Transverse colon (tissue), 4 donors: ENCODE measurements at regions not wholly inside any gene's neighbourhood (a gene's known extent, or its start where the extent isn't known, plus 50 kb on each side); places are given as distances from the start of the nearest gene placed in this dataset.

Source experiments
- DNase-seq: peaks from one replicate; pipeline ENCODE4 v3.0.0-alpha.2; 2019
- H3K27ac ChIP-seq, 4 donors: fragments of 200-600 bp; sonication (generic); 2 replicates each; pipeline ENCODE4 v1.5.1; 2016 to 2018; ENCODE audit warnings: inconsistent platforms in 4 of 4
- H3K27me3 ChIP-seq: fragments of 200-600 bp; sonication (generic); 2 replicates; pipeline ENCODE4 v1.5.1; 2017; ENCODE audit warnings: inconsistent platforms
- H3K36me3 ChIP-seq, 4 donors: fragments of 200-600 bp; sonication (generic); 2 replicates each; pipeline ENCODE4 v1.5.1; 2017 to 2019; ENCODE audit warnings: inconsistent platforms in 4 of 4
- H3K4me1 ChIP-seq, 4 donors: fragments of 200-600 bp; sonication (generic); 2 replicates each; pipeline ENCODE4 v1.5.1; 2017 to 2020; ENCODE audit warnings: inconsistent platforms in 4 of 4
- H3K4me3 ChIP-seq, 4 donors: fragments of 200-600 bp; sonication (generic); 1 replicate in 1 of 4; 2 replicates in 3 of 4; pipeline versions ENCODE4 v1.5.1 to v1.6.1; 2017 to 2019; ENCODE audit warnings: inconsistent platforms in 4 of 4
- H3K9me3 ChIP-seq, 2 donors: fragments of 200-600 bp; sonication (generic); 2 replicates each; pipeline ENCODE4 v1.5.1; 2017 to 2019; ENCODE audit warnings: inconsistent platforms in 2 of 2
- CTCF ChIP-seq, 5 experiments: fragments of 200-600 bp in 3 of 5; fragments of 450-650 bp in 2 of 5; sonication (generic) in 3 of 5; IDR thresholded peaks; 1 replicate in 2 of 5; 2 replicates in 3 of 5; pipeline ENCODE4 v1.5.1; 2016 to 2017; ENCODE audit warnings: antibody characterized with exemption in 5 of 5, inconsistent platforms in 3 of 5, mild to moderate bottlenecking in 2 of 5, moderate library complexity in 1 of 5
- EP300 ChIP-seq: sonication (generic); formaldehyde crosslinking; IDR thresholded peaks from one replicate; pipeline ENCODE4 v1.6.1; 2017; ENCODE audit warnings: antibody characterized with exemption, low read depth
- POLR2A ChIP-seq: fragments of 450-650 bp; IDR thresholded peaks from one replicate; pipeline ENCODE4 v1.6.1; 2016; ENCODE audit warnings: antibody characterized with exemption, mild to moderate bottlenecking, moderate library complexity
- POLR2AphosphoS5 ChIP-seq, 3 donors: sonication (generic); formaldehyde crosslinking; IDR thresholded peaks; one replicate each; pipeline ENCODE4 v1.6.1; 2016; ENCODE audit warnings: antibody characterized with exemption in 3 of 3
- WGBS, 2 donors: methylation state at CpG; one replicate each; pipeline ENCODE4 v1.1.5; 2018; ENCODE audit warnings: low coverage in 1 of 2; 5-methylcytosine and 5-hydroxymethylcytosine counted together
- in situ Hi-C, 4 donors: fragments of 200-750 bp; cut with MboI; loops; one replicate each; pipeline versions ENCODE4 v1.15.0 to v1.15.1; 2017; ENCODE audit warnings: low sequenced_read_pairs in 3 of 4, low pct_ligation_motif_present in 1 of 4, low pct_unique_long_range_greater_than_20kb in 1 of 4
- intact Hi-C: fragments of 100-400 bp; cut with DNase I; formaldehyde crosslinking; loops from one replicate; pipeline ENCODE4 v1.15.1; 2023; ENCODE audit warnings: low total_unique reads

GRCh38 chr9:88053856-88054501, 79.6 kb upstream of the CDK20 start:
- Histone ChIP-seq H3K27ac (no peak overlapping the region), H3K27me3 (no peaks in the 10 kb centered on the region), H3K36me3 (no peaks in the 10 kb centered on the region), H3K4me1 (no peaks in the 10 kb centered on the region), H3K9me3 (no peaks in the 10 kb centered on the region), H3K4me3 (no peak overlapping the region)
- in situ Hi-C loops (loop anchor here in 1 of 4 donors (25.0 kb wide), 1 partner anchor 92 kb away; the partner anchor contains the start of gene CDK20), intact Hi-C loops (no loop called here)
- TF ChIP-seq EP300 (no peak), POLR2A (no peak), POLR2AphosphoS5 (IDR thresholded peaks at IDR 0.05) (no peak)
- WGBS, 2 donors: 97 to 100% methylated on average over 1 to 9 of the region's 9 CpGs
- DNase-seq: no peak

DNA sequence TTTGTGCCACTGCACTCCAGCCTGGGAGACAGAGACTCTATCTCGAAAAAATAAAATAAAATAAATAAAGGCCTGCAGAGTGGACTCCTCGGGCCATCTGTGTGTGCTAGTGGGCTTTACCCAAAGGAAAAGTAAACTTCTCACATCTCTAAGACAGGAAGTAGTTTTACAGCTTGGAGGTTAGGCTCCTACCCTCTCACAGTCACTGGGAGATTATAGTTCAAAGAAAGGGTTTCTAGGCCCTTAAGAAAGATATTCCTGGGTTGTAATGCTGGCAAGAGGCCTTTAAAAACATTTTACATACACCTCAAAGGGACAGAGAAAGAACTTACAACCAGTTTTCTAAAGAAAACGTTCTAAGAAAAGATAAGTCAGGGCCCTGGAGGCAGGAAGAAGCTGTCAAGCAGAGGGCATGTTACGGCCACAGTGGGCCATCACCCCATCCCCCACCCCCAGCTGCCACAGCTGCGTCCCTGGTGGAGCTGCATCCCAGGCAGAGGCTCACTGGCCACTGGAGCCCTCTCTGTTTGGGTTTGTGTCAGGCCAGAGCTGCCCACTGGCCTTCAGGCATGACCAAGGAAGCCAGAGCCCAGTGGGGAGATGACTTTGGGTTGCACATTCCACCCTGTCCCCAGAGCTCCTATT, 78.1 kb upstream of the CDK20 start:
- Histone ChIP-seq H3K9me3 (no peaks in the 10 kb centered on the region), H3K4me1 (no peaks in the 10 kb centered on the region), H3K27me3 (no peaks in the 10 kb centered on the region), H3K27ac (no peak overlapping the region), H3K36me3 (no peaks in the 10 kb centered on the region), H3K4me3 (no peak overlapping the region)
- no peak for DNase-seq
- in situ Hi-C loops: loop anchor here in 1 of 4 donors (25.0 kb wide), 1 partner anchor 90 kb away; the partner anchor contains the start of gene CDK20
- TF ChIP-seq CTCF (IDR thresholded peaks at IDR 0.05) (no peak), POLR2AphosphoS5 (IDR thresholded peaks at IDR 0.05) (no peak), EP300 (no peak), POLR2A (no peak)
- 59 to 65% methylated on average over 2 to 5 of the region's 5 CpGs for WGBS, 2 donors
- intact Hi-C loops: no loop called here

DNA sequence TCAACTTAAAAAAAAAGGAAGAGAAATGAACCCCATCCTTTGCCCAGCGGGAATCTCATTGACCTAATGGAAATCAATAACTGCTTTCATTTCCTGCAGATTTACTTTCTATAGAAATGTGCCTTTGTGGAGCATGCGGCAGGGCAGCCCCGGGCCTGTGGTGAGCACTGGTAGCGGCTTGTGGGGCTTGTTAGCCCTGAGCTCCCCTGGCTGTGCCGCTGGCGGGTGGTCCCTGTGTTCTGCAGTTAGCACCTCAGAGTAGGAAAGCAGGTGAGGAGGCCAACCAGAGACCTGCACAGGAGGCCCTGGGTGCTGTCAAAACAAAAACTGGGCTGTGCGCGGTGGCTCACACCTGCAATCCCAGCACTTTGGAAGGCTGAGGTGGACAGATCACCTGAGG, 76.8 kb upstream of the CDK20 start:
- Histone ChIP-seq H3K9me3 (no peaks in the 10 kb centered on the region), H3K4me3 (no peak overlapping the region), H3K36me3 (no peaks in the 10 kb centered on the region), H3K27ac (no peak overlapping the region), H3K27me3 (no peaks in the 10 kb centered on the region), H3K4me1 (no peaks in the 10 kb centered on the region)
- intact Hi-C loops: no loop called here
- no peak for TF ChIP-seq POLR2A
- no peak for TF ChIP-seq POLR2AphosphoS5 (IDR thresholded peaks at IDR 0.05)
- TF ChIP-seq CTCF (IDR thresholded peaks at IDR 0.05): no peak
- TF ChIP-seq EP300: no peak
- WGBS, 2 donors: 83 to 100% methylated on average over 1 to 8 of the region's 8 CpGs
- no peak for DNase-seq
- in situ Hi-C loops: loop anchor here in 1 of 4 donors (25.0 kb wide), 1 partner anchor 89 kb away; the partner anchor contains the start of gene CDK20

- no peaks in the 10 kb centered on the region for H3K4me1 ChIP-seq
- in situ Hi-C loops: loop anchor here in 3 of 4 donors (25.0 kb wide), 2 partner anchors 87 to 362 kb away; partner anchors contain the start of gene CDK20 (in 1 of the 3)
- peaks cover 0 to 2% of the 10 kb centered on the region in 2 donors for H3K9me3 ChIP-seq
- no peak for DNase-seq
- no peaks in the 10 kb centered on the region for H3K36me3 ChIP-seq
- H3K27ac ChIP-seq: no peak overlapping the region
- WGBS, 2 donors: 93% methylated on average over 5 to 14 of the region's 14 CpGs
- H3K4me3 ChIP-seq: no peak overlapping the region
- H3K27me3 ChIP-seq: no peaks in the 10 kb centered on the region
- intact Hi-C loops: loop anchor here (10.0 kb wide), 1 partner anchor 365 kb away; no protein-coding TSS in a partner anchor
- TF ChIP-seq POLR2AphosphoS5 (IDR thresholded peaks at IDR 0.05) (no peak), CTCF (IDR thresholded peaks at IDR 0.05) (no peak), POLR2A (no peak), EP300 (no peak)
Observed at GRCh38 chr9:88049677-88050307, 75.5 kb upstream of the CDK20 start.
